NCI-H1417 treated with DMSO at 0.1 percent for 48 hours (cell line): ENCODE measurements at regions not wholly inside any gene's neighbourhood (a gene's known extent, or its start where the extent isn't known, plus 50 kb on each side); places are given as distances from the start of the nearest gene placed in this dataset.

Experiments
- DNase-seq: peaks from one replicate; lab custom pipeline; 2025; lab: John Stamatoyannopoulos, UW

DNA sequence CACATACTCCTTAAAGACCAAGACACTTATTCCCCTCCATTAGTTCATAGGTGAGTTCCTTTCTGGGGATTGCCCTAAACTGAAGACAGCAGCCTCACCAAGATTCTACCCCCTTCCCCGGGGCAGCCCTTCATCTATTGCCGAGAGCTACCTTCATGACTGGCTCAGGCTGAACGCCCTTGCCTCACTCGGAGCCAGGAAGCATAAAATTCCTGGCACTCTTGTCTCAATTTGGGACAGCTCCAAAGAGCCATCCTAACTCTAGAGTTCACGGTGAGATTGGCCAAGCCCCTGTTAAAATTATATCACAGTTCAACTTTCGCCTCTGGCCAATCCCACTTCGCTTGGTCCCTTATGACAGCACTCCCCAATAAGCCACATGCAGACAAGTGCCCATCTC is 113.0 kb upstream of the PROX1 start:
- DNase-seq: no peak

DNA sequence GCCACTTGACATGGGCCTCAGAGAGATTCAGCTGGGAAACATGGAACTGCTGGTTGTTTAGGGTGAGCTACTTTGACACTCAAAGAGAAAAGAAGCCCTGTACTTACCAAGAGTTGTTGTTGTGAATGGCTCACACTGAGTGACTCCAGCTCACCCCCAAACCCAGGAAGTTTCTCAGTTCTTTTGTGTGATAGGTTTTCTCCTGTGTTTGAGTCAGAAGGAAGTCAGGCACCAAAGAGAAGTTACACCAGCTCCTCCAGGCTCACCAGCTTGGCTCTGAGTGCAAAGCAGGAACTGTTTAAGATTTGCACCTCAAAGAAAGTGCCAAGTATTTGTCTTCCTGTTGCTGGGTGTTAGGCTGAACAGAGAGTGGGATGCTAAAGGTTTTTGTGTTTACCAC is 111.2 kb upstream of the PROX1 start:
- no peak for DNase-seq

DNA sequence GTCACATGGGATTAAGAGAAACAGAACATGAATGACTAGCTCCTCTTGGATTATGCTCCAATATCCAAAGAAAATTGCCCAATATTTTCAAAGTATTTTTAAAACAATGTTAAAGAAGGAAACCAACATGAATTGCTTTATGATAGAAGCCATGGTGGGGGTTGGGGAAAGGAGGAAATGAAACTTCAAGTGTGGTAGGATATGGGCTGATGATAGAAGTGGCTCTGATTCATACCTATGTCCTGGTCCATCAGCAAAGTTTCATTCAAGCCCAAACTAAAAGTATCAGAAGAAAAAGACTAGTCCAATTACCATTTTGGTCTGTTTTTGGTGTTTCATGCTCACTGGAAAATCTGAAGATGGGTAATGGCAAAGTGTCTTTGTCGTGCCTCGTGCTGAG is 104.2 kb upstream of the PROX1 start:
- no peak for DNase-seq

DNA sequence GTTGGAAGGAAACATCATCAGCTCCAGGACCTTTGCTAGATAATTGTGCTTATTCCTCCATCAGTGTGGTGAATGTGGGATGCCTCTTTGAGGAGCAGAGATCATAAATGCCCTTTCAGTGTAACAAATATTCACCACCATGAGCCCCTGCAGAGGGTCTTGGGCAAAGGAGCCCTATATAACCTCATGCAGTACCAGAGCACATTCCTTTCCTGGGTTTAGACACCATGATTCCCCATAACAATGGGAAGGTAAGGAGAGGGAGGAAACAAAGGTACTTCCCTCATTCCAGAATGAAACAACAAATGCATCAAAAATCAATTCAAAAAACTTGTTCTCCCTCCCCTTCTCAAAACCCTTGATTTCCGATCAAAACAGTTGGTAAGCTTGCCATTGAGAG is 103.4 kb upstream of the PROX1 start:
- DNase-seq: no peak

DNA sequence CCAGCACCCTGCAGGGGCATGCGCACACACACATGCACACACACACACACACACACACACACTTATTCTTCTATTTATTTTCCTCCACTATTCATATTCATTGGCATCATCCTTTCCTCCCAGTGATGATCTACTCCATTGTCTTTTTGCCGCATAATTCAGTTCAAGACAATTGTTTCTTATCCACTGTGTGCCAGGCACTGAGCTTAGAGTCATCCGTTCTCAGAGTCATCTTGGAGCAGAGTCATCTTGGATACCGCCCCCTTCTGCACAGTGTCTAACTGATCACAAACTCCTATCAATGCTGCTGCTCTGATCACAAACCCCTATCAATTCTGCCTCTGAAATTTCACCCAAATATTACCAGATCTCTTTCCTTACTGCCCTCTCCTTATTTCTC is 102.8 kb upstream of the PROX1 start:
- DNase-seq: no peak

DNA sequence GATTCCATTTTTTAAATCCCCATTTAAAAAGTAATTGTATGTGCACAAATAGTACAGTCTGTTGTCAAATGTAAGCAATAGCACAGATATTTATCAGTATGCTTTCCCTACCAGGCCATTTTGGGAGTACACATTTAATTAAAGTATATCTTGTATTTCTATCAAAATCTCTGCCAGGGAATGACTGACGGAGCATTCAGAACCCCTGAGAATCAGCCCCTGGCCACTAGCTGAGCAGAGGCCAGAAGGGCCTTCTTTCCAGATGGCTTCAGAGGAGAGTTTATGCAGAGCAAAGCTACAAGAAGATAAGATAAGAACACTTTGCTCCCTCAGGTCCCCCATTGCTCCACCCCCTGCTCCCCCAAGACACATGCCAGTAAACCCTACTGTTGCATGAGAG is 99.9 kb upstream of the PROX1 start:
- DNase-seq: no peak

DNA sequence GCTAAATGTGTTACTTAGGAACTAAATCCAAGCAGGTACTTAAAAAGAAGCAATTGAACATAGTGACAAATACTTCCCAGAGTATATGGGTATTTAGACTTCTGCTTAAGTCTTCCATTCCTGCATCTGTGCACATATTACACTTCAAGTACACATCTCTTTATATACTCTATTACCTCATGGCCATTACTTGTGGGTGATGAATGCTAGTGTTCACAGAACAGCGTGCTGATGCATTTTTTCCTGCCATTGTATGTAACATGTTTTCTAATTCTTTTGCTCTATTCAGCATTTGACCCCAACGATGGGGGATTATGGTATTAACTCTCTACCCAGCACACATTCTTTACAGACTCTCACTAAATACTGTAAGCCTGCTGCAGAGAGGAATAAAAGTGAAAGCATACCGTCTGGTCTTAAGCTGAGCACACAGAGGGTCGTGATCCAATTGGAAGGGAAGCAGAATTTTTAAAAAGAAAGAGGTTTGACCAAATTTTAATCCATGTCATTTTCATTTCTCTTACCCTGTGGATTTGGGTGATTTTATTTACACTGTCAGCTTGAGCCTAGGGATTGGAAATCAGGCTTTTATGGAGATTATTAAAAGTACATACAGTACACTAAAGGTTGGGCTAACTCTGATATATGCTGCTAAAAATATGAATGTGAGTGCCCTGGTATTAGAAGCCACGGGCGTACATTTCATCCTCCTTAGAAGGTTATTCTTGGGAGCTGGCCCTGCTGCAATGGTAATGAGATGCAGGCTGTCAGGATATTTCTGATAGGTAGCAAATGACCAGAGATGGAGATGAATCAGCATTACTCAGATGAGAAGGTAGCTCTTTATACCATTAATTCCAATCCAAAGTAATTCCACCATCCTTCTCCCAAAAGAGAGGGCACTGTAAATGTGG is 95.5 kb upstream of the PROX1 start:
- DNase-seq: no peak

DNA sequence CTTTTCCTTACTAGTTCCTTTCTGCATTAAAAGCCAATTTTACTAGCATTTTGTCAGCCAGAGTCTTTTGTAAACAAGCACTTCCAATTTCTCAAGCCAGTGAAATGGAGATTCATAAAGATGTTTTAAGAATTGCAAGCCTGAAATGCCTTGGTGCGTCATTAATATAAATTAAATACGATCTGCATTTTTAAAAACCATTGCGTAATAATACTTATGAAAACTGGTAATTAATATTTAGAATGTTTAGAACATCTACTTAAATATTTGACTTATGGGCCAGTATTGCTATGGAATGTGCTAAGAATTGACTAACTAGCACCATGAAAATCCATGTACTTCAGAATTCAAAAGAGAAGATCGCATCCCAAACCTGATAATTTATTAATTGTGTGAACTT is 89.1 kb upstream of the PROX1 start:
- DNase-seq: no peak

DNA sequence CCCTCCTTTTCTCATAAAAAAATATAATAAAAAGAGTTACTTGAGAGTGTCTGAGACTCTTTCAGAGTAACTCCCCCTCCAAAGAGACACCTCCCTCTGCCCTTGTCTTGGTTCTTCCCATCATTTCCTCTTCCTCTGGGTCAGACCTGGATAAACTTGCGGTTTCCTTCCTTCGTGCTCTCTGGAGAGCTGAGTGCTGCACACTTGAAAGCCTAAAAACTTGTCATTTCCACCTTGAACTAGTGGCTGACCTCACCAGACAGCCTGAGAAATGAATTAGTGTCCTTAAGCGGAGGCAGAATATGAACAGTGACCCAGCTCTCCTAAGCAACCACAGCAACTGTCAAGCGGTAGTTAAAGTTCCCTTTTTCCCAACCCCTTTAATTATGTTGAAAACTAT is 88.4 kb upstream of the PROX1 start:
- no peak for DNase-seq

DNA sequence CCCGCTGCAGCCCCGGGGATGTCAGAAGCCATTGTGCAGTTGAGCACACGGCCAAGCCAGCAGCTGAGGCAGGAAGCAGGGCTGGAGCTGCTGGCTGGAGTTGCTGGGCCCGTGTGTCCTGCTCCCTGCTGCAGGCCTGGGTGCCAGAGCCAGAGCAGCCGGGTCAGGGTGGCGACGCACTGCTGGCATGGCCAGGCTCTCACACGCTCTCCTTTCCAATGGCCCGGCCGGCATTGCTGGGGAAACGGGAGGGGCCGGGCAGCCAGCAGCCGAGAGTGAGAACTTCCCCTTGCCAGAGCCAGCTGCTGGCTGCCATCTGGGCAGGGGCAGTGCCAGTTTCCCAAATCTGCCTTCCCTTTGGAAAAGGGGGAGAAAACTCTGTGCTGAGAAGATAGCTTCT is 82.4 kb upstream of the PROX1 start:
- DNase-seq: no peak

DNA sequence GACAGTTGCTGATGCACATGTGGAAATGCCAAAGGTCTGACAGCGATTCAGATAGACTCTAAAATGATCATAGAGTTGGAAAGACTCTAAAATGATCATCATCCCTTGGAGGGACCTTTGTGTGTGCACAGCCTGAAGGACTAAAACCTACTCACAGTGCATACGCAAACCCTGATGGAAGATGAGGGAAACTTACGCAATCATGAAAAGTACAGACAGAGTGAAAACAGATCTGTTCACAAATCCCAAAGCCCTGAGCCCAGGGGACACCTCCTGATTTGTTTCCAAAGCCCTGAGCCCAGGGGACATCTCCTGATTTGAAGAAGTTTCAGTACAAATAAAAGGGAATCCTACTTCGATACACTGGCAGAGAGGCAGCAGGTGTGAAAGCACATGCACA is 79.3 kb upstream of the PROX1 start:
- no peak for DNase-seq

DNA sequence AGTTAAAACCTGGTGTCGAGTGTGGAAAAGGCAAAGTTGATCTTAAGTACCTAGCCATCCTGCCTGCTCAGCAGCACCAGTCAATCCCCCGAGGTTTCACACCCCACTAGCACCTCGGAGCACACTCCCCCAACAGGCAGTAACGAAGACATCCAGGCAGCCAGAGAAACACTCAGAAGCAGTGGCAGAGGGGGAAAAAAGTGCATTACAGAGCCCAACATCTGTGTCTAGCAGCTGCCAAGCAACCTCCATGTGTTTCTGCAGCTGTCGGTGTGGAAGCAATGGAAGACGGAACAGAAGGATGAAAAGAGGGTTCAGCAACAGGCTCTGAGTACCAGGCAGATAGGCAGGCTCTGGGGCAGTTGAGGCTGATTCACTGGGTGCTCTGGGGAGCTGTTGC is 73.4 kb upstream of the PROX1 start:
- no peak for DNase-seq

DNA sequence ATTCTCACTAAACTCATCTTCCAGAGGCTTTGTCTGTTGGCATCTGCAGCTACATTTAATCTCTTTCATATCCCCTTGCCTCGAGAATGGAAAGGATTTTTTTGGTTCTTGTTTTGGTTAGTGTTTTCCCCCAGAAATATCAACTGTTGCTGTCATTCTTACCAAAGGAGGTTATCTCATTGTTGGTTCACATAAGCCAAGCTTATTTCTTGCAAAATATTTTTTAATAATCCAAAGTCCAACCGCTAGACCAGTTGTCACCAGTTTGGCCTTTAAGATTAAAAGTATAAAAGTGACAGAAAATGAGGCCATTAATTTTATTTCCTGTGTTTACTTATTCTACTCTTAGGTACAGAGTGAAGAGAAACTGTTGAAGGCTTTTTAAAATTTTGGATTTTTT is 66.5 kb upstream of the PROX1 start:
- DNase-seq: no peak

DNA sequence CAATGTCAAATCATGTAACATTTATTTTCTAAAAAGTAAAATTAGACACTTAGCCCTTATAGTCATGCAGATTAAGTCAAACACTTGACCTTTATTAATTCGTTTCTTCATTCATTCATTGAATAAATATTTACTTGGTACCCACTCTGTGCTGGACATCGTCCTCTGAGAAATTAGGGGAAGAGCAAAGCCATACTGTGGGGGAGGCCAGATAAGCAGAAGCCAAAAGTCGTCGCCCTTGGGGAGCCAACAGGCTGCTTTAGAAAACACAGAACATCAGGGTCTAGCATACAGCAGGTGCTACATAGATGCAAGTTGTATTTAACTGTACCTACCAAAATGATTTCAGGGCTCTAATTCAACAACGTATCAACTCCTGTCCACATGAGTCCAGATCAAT is 66.1 kb upstream of the PROX1 start:
- DNase-seq: no peak

DNA sequence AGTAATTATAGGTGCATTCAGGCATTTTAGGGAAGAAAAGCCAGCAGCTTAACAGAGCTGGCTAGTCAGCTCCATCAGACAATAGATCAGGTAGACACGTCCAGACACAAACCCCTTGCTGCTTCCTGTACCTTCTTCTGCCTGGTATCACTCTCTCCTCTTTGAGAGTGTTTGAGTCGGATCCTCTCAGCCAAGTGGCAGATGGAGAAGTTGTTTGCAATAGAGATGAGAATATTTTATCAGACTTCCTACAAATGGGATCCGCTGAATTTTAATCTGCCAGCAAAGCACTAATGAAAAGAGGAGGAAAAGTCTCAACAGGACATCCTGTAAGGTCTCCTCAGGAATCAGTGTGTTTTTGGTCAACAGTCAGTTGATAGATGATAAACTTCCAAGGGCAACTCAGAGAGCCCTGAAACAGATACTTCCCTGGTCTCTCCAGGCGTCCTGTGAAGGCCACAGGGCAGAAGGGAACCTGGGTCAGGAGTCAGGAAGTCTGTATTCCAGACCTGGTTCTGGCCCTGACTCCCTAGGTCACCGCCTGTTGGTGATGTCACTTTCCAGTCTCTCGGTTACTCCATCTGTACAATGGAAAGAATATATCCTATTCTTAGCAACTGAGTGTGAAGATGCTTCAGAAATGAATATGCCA is 62.1 kb upstream of the PROX1 start:
- DNase-seq: no peak

DNA sequence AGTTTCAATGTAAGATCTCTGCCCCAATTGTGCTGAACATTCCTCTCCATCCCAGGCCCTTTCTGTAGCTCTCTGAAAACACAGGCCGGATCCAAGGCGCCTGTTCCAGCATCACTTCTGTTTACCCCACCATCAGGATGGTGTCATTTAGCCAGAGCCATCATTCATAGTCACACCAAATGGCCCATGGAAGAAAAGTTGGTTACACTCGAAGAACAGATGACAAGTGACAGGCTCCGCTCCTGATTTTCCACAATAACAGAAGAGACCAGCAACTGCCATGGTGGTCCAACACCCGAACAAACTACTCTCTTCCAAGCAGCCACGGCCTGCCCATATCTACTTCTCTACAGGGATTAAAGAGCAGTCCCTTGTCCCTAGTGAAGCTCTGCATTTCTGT is 59.9 kb upstream of the PROX1 start:
- DNase-seq: no peak

DNA sequence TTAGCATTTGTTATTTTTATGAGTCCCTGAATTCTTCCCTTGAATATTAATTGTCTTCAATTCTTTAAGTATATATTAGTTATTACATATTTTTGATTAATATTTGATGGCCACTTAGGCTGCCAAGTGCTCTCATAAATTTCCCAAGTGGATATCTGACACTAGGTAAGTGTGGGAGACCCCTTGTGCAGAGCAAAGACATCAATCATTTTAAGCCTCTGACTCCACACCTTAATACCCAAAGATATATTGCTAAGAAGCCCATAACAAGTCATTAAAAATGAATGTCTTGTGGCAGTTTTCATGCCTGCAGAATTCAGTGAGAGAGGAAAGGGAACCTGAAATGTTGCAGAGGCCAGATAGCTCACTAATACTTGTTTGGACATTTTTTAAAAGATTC is 58.4 kb upstream of the PROX1 start:
- no peak for DNase-seq

DNA sequence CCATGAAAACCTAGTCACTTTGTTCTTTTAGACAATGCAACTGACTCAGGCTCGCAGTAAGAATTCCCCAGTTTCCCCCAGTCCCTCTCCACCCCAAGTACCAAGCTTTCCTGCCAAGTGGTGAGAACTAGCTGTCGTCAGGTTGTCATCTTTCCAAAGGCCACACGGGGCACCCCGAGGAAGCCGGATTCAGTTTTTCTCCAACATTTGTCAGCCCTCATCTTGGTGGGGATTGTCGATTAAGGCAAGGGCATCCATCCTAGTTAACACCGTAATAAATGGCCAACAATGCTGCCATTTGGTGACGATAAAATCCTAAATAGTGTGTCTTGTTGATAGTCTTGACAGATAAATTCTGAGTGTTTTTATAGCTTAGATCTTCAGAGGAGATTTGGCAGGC is 55.9 kb upstream of the PROX1 start:
- DNase-seq: no peak

DNA sequence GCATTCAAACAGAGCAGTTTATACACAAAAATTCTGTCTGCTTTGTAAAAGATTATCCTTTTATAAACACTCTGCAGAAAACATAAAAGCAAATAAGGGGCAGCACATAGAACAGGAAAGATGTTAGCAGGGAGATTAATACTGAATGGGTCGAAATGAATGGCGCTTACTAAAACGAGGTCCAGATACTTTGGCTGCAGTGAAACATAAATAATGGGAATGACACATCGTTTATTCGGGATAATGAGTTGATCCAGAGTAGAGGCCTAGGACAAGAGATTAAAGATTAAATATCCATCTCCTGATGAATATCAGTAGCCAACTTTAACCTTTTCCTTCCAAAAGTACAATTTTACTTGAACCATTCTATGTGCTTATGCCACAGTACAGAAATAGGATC is 54.4 kb upstream of the PROX1 start:
- no peak for DNase-seq

DNA sequence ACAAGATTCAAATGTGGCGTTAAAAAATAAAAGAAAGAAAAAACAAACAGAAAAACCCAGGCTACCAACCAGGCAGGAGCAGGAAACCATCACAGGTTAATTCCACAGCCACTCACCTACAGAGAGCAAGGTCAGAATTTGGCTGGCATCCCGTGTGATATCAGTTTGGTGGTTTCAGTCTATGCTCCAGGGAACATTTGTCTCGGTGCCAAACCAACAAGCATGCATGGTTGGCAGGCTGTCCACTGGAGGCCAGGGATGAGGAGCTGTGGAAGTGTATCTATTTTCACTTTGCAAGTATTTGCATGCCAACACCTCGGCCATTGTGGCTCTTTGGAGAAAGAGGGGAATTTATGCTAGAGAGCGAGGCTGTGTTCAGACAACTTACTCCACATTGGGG is 53.1 kb upstream of the PROX1 start:
- DNase-seq: no peak

DNA sequence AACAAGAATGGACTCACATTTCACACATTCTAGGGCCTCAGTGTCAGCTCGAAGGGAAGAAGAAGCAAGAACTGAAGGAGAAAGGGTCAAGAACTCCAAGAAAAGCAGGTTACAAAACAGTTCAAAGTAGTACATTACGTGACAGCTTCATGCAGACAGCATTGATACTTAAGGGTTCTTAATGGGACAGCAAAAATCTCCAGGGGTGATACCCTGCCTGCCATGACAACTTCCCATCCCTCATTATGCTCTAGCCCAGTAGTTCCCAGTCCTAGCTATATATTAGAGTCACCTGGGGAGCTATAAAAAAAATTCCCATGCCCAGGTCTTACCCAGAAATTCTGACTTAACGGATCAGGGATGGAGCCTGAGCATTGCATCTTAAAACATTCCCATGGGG is 51.2 kb upstream of the PROX1 start:
- DNase-seq: no peak
